ENCODE measurements at regions not wholly inside any gene's neighbourhood (a gene's known extent, or its start where the extent isn't known, plus 50 kb on each side); places are given as distances from the start of the nearest gene placed in this dataset.

DNA sequence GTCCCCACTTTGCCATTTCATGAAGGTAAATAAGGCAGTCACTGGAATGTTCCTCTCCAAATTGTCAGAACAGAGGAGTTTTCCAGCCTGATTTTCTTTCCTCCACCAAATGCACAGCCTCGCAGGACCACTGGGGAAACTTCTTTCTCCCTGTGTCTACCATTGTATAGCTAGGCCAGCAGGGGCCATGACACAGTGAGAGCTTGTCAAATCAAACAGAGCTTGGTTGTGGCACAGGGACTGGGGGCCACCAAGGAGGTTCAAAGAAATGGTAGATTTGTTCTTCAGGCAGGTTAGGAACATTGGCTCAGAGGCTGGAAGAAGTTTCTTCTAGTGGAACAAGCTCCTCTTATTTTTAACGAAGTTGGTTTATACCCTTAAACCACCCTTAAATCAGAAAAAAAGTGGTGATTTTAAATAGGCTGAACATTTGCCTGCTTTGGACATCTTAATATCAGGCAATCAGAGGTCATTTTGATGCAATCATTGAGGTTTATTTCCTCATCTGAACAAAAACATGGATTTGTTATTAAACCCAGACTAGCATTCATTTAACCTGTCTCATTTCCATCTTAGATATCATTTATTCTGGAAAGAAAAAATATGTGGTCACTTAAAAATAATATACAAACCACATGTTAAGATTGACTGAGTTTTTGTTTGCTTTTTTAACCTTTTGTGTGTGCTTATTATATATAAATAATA lies 105.6 kb downstream of the GTPBP8 start:
- Histone ChIP-seq H3K4me3 (ENCODE audit: extremely low read depth, insufficient read depth, low read length, poor library complexity, severe bottlenecking) (no peak overlapping the region), H3K27ac (ENCODE audit: low read depth, low read length, severe bottlenecking) (no peak overlapping the region), H3K36me3 (ENCODE audit: control insufficient read depth, insufficient read depth, low read length) (no peaks in the 10 kb centered on the region), H3K4me1 (ENCODE audit: control insufficient read depth, insufficient read depth, low read length, poor library complexity, severe bottlenecking) (no peaks in the 10 kb centered on the region), H3K9me3 (ENCODE audit: control insufficient read depth, low read length) (peaks cover 10% of the 10 kb centered on the region)
- WGBS, 2 experiments (ENCODE audit: insufficient coverage in 2 of 2) = 82% methylated on average over 1 of the region's 2 CpGs; no CpG with 5 or more reads in 1 of the 2 experiments

DNA sequence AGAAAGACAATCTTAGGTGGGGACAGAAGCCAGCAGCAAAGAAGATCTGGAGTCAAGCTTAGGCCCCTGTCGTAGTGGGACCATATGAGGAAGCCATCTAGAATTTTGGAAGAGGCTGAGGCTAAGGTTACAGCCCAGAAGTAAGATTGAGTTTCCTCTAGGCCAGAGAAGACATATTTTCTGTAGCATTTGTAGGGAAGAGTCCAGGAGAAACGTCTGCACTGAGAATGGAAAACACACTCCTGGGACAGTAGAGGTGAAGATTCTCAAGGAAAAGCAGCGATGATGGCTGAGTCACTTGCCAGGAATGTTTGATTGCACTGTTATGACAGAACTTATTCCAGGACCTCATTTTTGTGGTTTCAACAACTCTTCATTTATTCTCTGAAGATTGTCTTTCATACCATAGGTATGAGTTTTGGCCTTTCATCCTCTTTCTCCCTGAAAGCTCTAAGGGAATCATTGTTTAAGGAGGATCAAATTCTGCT lies 107.2 kb downstream of the GTPBP8 start:
- Histone ChIP-seq H3K4me3 (ENCODE audit: extremely low read depth, insufficient read depth, low read length, poor library complexity, severe bottlenecking) (no peak overlapping the region), H3K4me1 (ENCODE audit: control insufficient read depth, insufficient read depth, low read length, poor library complexity, severe bottlenecking) (no peaks in the 10 kb centered on the region), H3K27ac (ENCODE audit: low read depth, low read length, severe bottlenecking) (peak overlapping the region; percentile 44), H3K9me3 (ENCODE audit: control insufficient read depth, low read length) (peaks cover 10% of the 10 kb centered on the region), H3K36me3 (ENCODE audit: control insufficient read depth, insufficient read depth, low read length) (no peaks in the 10 kb centered on the region)
- 86 to 96% methylated on average over 3 of the region's 3 CpGs for WGBS, 2 experiments (ENCODE audit: insufficient coverage in 2 of 2)

DNA sequence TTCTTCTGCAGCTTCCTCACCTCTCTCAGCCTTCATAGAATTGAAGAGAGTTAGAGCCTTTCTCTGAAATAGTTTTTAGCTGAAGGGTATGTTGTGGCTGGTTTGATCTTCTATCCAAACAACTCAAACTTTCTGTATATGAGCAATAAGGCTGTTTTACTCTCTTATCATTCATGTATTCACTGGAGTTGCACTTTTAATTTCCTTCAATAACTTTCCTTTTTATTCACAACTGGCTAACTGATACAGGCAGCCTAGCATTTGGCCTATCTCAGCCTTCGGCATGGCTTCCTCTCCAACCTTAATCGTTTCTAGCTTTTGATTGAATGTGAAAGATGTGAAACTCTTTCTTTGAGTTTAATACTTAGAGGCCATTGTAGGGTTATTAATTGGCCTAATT lies 109.3 kb downstream of the GTPBP8 start:
- H3K27ac ChIP-seq (ENCODE audit: low read depth, low read length, severe bottlenecking) = no peak overlapping the region
- H3K9me3 ChIP-seq (ENCODE audit: control insufficient read depth, low read length) = peaks cover 10% of the 10 kb centered on the region
- H3K4me1 ChIP-seq (ENCODE audit: control insufficient read depth, insufficient read depth, low read length, poor library complexity, severe bottlenecking) = peaks cover 5% of the 10 kb centered on the region
- no peak overlapping the region for H3K4me3 ChIP-seq (ENCODE audit: extremely low read depth, insufficient read depth, low read length, poor library complexity, severe bottlenecking)
- H3K36me3 ChIP-seq (ENCODE audit: control insufficient read depth, insufficient read depth, low read length) = no peaks in the 10 kb centered on the region
- 100% methylated on average over 2 of the region's 2 CpGs; no CpG with 5 or more reads in 1 of the 2 experiments for WGBS, 2 experiments (ENCODE audit: insufficient coverage in 2 of 2)

DNA sequence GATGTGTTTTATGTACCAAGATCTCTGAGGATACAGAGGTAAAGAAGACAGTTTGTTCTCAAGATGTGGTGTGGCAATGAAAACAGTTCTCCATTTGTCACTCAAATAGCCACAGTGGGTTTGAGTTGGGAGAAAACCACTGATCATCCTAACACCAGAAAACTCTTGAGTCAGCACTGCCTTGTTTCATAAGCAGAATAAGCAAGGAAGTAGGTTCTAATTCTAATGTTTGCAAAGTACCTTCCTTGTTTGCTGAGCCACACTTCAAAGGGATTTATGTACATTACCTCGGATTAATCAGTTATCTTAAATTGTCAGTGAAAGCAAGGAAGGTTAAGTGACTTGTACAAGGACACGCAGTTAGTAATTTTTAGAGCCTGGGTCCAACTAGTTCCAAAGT lies 107.8 kb upstream of the BOC start:
- H3K36me3 ChIP-seq (ENCODE audit: control insufficient read depth, insufficient read depth, low read length) = no peaks in the 10 kb centered on the region
- H3K9me3 ChIP-seq (ENCODE audit: control insufficient read depth, low read length) = peaks cover 10% of the 10 kb centered on the region
- no peak overlapping the region for H3K27ac ChIP-seq (ENCODE audit: low read depth, low read length, severe bottlenecking)
- WGBS, 2 experiments (ENCODE audit: insufficient coverage in 2 of 2) = 60% methylated on average over 1 of the region's 2 CpGs; no CpG with 5 or more reads in 1 of the 2 experiments
- peaks cover 7% of the 10 kb centered on the region for H3K4me1 ChIP-seq (ENCODE audit: control insufficient read depth, insufficient read depth, low read length, poor library complexity, severe bottlenecking)
- no peak overlapping the region for H3K4me3 ChIP-seq (ENCODE audit: extremely low read depth, insufficient read depth, low read length, poor library complexity, severe bottlenecking)

DNA sequence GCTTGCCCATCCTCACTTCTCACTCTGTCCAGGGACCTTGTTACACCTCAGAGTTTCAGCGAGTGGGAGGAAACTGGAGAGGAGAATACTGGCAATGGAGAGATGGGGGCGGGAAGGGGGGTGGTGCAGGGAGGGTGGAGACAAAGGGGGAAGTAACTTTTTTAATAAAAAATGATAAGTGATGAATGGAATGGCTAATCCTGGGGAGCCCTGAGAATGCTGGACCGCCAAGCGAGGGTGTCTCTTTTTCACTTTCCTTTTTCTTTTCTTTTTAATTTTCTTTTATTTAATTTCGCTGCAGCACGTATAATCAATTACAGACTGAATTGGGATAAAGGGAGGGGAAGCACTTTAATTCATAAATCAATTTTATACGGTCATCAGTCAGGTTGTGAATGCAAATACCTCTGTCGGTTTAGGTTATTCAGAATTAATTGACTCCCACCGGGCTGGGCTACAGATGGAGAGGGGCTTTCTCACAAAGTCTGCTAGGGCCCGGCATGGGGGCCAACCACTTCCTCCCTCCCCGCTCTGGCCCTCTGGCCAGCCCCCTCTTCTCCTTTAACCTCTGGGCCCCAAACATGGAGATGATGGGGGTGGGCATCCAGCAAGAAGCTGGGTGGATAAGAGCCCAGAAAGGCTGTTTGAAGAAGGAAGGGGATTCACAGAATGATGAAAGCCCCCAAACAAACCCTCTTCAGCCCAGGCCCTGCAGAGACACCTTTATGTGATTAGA lies 106.8 kb upstream of the BOC start:
- Histone ChIP-seq H3K27ac (ENCODE audit: low read depth, low read length, severe bottlenecking) (peak overlapping the region; percentile 64), H3K4me1 (ENCODE audit: control insufficient read depth, insufficient read depth, low read length, poor library complexity, severe bottlenecking) (peaks cover 7% of the 10 kb centered on the region), H3K36me3 (ENCODE audit: control insufficient read depth, insufficient read depth, low read length) (no peaks in the 10 kb centered on the region), H3K4me3 (ENCODE audit: extremely low read depth, insufficient read depth, low read length, poor library complexity, severe bottlenecking) (no peak overlapping the region), H3K9me3 (ENCODE audit: control insufficient read depth, low read length) (peaks cover 9% of the 10 kb centered on the region)
- 50% methylated on average over 2 of the region's 11 CpGs; no CpG with 5 or more reads in 1 of the 2 experiments for WGBS, 2 experiments (ENCODE audit: insufficient coverage in 2 of 2)

DNA sequence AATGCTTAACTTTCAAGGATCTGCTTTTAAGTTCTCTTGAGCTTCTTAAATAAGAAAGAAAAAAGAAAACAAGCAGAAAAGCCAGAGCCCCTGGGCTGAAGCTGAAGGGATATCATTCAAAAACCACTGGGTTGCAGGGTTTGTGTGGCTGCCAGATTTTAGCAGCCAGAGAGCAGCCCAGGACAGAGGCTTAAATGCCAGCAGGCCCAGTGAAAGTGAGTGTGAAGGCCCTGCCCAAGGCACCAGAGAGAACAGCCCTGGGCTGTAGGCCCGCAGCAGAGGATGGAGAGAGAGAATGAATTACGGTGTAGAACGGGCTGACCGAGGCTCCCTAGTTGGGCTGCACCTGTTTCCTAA lies 106.3 kb upstream of the BOC start:
- WGBS, 2 experiments (ENCODE audit: insufficient coverage in 2 of 2) = 40% methylated on average over 4 of the region's 4 CpGs; no CpG with 5 or more reads in 1 of the 2 experiments
- Histone ChIP-seq H3K27ac (ENCODE audit: low read depth, low read length, severe bottlenecking) (peak overlapping the region; percentile 64), H3K4me1 (ENCODE audit: control insufficient read depth, insufficient read depth, low read length, poor library complexity, severe bottlenecking) (peaks cover 7% of the 10 kb centered on the region), H3K4me3 (ENCODE audit: extremely low read depth, insufficient read depth, low read length, poor library complexity, severe bottlenecking) (no peak overlapping the region), H3K36me3 (ENCODE audit: control insufficient read depth, insufficient read depth, low read length) (no peaks in the 10 kb centered on the region), H3K9me3 (ENCODE audit: control insufficient read depth, low read length) (peaks cover 3% of the 10 kb centered on the region)

DNA sequence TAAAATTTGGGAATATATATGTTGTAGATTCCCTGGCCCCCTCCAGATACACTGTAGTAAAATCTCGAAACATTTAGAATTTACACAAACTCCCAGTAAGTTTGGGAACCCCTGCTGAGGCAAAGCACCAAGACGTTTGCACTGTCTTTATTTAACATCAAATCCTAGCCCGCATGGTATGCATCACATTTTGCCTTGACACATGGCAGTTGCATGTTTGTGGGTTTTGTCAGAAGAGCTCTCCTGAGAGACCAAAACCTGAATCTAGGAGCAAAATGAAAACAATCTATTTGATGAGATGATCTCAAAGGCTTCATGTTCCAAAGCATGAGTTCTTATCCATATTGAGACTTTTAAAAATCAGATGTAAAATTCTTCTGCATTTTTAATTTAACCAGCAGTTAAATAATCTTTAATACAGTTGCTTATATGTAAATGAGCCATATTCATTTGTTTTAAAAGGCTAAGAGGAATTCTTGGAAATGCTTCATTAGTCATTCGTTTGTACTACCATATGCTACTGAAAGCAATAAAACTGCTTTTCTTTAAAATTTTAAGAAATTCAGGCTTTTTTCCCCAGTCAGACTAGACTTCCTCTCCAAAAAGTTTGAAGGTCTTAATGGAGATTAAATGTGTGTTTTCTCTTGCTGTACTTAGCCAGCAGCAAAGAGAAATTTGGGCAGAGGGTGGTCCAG lies 105.2 kb upstream of the BOC start:
- Histone ChIP-seq H3K27ac (ENCODE audit: low read depth, low read length, severe bottlenecking) (peak overlapping the region; percentile 17), H3K9me3 (ENCODE audit: control insufficient read depth, low read length) (no peaks in the 10 kb centered on the region), H3K4me1 (ENCODE audit: control insufficient read depth, insufficient read depth, low read length, poor library complexity, severe bottlenecking) (peaks cover 9% of the 10 kb centered on the region), H3K4me3 (ENCODE audit: extremely low read depth, insufficient read depth, low read length, poor library complexity, severe bottlenecking) (no peak overlapping the region), H3K36me3 (ENCODE audit: control insufficient read depth, insufficient read depth, low read length) (no peaks in the 10 kb centered on the region)
- WGBS, 2 experiments (ENCODE audit: insufficient coverage in 2 of 2) = 67 to 80% methylated on average over 1 to 3 of the region's 4 CpGs

DNA sequence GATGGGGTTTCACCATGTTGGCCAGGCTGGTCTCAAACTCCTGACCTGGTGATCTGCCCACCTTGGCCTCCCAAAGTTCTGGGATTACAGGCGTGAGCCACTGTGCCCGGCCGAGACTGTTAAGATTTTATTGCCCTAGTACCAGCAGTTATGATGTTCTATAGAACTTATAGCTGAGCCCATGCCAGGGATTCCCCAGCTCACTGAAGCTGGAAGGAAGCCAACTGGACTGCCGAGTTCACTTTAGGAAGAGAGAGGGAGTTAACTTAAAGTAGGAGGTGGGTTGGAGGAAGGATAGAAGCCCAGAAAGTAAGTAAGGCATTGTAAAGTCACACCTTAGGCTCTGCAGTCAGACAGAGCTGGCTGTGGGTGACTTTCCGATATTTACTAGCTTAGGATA lies 101.1 kb upstream of the BOC start:
- H3K36me3 ChIP-seq (ENCODE audit: control insufficient read depth, insufficient read depth, low read length) = no peaks in the 10 kb centered on the region
- H3K27ac ChIP-seq (ENCODE audit: low read depth, low read length, severe bottlenecking) = no peak overlapping the region
- H3K9me3 ChIP-seq (ENCODE audit: control insufficient read depth, low read length) = no peaks in the 10 kb centered on the region
- H3K4me1 ChIP-seq (ENCODE audit: control insufficient read depth, insufficient read depth, low read length, poor library complexity, severe bottlenecking) = peaks cover 2% of the 10 kb centered on the region
- 89 to 96% methylated on average over 5 of the region's 5 CpGs for WGBS, 2 experiments (ENCODE audit: insufficient coverage in 2 of 2)
- no peak overlapping the region for H3K4me3 ChIP-seq (ENCODE audit: extremely low read depth, insufficient read depth, low read length, poor library complexity, severe bottlenecking)

DNA sequence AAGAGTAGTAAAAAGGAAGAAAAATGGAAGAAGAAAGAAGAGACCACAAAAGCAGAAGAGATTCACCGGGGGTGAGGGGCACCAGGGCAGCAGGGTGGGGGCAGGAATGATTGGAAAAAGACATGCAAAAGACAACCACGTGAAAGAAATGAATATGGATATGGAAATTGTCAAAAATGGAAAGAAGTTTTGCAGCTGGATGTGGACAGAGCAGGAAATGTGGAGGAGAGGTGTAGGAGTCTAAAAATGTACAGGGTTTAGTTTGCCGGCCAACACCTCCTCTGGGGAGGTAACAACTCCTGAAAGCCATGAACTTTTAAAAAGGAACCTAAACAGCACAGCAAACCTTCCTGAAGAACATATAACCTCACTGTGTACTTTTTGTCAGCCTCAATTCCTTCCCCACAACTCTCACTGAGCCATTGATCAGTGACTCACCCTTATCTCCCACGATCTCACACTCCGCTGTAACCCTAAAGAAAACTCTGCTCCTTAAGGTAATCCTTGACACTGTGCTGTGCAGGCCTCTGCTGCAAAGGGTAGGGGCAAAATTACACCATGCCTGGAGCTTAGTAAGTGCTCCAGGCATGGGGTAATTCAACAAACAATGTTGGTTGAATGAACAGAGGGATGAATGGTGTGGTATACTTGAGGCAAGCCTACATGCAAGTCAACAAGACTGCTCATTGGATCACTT lies 100.2 kb upstream of the BOC start:
- peaks cover 2% of the 10 kb centered on the region for H3K4me1 ChIP-seq (ENCODE audit: control insufficient read depth, insufficient read depth, low read length, poor library complexity, severe bottlenecking)
- H3K4me3 ChIP-seq (ENCODE audit: extremely low read depth, insufficient read depth, low read length, poor library complexity, severe bottlenecking) = no peak overlapping the region
- peak overlapping the region; percentile 51 for H3K27ac ChIP-seq (ENCODE audit: low read depth, low read length, severe bottlenecking)
- 48 to 69% methylated on average over 3 to 5 of the region's 5 CpGs for WGBS, 2 experiments (ENCODE audit: insufficient coverage in 2 of 2)
- H3K36me3 ChIP-seq (ENCODE audit: control insufficient read depth, insufficient read depth, low read length) = no peaks in the 10 kb centered on the region
- H3K9me3 ChIP-seq (ENCODE audit: control insufficient read depth, low read length) = no peaks in the 10 kb centered on the region

DNA sequence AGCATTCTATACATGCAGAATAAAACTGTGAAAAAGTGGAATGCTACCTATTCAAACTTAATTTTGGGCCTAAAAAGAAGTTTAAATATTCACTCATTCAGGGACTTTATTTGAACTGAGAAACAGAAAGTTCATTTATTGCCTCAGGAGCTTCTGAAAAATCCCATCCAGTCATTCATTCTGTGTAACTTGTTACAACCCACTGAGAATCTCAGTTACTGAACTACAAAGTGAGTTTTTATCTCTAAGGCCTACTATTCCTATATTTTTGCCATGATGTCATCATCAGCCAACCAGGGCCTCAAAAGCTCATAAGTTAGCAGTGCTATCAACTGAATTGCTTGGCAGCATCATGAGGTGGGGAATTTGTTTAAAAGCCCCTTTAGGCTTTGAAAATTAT lies 98.0 kb upstream of the BOC start:
- H3K4me3 ChIP-seq (ENCODE audit: extremely low read depth, insufficient read depth, low read length, poor library complexity, severe bottlenecking) = no peak overlapping the region
- H3K36me3 ChIP-seq (ENCODE audit: control insufficient read depth, insufficient read depth, low read length) = no peaks in the 10 kb centered on the region
- H3K27ac ChIP-seq (ENCODE audit: low read depth, low read length, severe bottlenecking) = no peak overlapping the region
- peaks cover 2% of the 10 kb centered on the region for H3K4me1 ChIP-seq (ENCODE audit: control insufficient read depth, insufficient read depth, low read length, poor library complexity, severe bottlenecking)
- H3K9me3 ChIP-seq (ENCODE audit: control insufficient read depth, low read length) = no peaks in the 10 kb centered on the region
